ENCODE measurements at regions not wholly inside any gene's neighbourhood (a gene's known extent, or its start where the extent isn't known, plus 50 kb on each side); places are given as distances from the start of the nearest gene placed in this dataset.

- TF ChIP-seq CTCF (conservative IDR thresholded peaks at IDR 0.05; ENCODE audit: low read depth, low read length) = no peak
- H3K4me3 ChIP-seq (ENCODE audit: low read length) = no peak overlapping the region
- DNase-seq (ENCODE audit: low read depth) = no peak
Measured at GRCh38 chr7:34207810-34208209, 302.5 kb downstream of the BMPER start.

- no peak overlapping the region for H3K4me3 ChIP-seq (ENCODE audit: low read length)
- DNase-seq (ENCODE audit: low read depth) = no peak
- no peak for TF ChIP-seq CTCF (conservative IDR thresholded peaks at IDR 0.05; ENCODE audit: low read depth, low read length)
Measured at GRCh38 chr7:34208878-34209621, 303.7 kb downstream of the BMPER start.

DNA sequence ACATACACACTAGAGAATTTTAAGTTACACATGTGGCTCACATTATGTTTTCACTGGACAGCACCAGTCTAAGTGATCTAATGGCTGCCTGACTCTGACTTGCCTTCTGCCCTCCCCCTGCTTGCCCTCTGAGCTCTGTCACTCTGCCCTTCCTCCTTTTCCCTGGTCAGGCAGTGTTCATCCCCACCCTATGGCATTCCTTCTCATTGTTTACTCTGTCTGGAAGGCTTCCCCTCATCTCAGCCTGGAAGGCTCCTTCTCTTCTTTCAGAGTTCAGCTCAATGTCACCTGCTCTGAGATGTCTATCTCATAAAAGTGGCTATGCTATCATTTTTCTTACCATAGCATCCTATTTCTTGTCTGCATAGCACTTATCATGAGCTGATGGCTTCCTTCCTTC is 305.7 kb downstream of the BMPER start:
- TF ChIP-seq CTCF (conservative IDR thresholded peaks at IDR 0.05; ENCODE audit: low read depth, low read length) = no peak
- no peak overlapping the region for H3K4me3 ChIP-seq (ENCODE audit: low read length)
- DNase-seq (ENCODE audit: low read depth) = no peak

DNA sequence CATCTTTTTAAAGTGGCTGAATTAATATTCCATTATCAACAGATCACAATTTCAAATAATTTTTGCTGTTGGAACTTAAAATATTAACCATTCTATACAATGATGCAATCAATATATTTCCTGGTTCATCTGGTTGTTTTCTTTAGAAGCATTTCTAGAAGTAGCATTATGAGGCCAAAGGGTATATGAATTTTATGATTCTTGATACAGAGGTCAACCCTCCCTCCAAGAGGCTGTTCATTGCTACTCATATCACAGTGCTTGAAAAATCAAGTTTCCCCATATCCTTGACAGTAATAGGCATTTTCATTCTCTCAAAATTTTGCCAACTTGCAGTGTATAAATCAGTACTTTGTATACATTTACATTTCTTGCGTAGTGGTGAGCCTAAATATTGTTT is 312.6 kb downstream of the BMPER start:
- TF ChIP-seq CTCF (conservative IDR thresholded peaks at IDR 0.05; ENCODE audit: low read depth, low read length) = no peak
- no peak for DNase-seq (ENCODE audit: low read depth)
- H3K4me3 ChIP-seq (ENCODE audit: low read length) = no peak overlapping the region

DNA sequence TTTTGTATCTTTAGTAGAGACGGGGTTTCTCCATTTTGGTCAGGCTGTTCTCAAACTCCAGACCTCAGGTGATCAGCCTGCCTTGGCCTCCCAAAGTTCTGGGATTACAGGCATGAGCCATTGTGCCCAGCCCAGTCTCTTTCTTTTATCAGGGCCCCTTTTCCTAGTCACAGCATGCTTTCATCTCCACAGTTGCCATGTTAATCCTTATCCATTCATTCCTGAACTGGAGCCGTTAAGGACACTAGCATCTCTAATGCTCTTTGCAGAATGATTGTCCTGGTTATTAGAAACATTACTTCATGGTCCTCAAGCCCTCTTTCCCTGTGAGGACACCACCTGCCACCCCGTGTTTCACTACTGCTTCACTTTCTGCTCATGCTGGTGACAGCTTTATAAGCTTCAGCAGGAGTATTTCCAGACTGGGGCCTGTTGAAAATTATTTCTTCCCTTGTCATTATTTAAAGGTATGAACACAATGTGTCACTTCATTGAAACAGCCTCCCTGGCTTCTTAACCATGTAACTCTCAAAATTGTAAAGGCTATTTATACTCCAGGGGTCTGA is 313.9 kb downstream of the BMPER start:
- TF ChIP-seq CTCF (conservative IDR thresholded peaks at IDR 0.05; ENCODE audit: low read depth, low read length) = no peak
- no peak for DNase-seq (ENCODE audit: low read depth)
- H3K4me3 ChIP-seq (ENCODE audit: low read length) = no peak overlapping the region

DNA sequence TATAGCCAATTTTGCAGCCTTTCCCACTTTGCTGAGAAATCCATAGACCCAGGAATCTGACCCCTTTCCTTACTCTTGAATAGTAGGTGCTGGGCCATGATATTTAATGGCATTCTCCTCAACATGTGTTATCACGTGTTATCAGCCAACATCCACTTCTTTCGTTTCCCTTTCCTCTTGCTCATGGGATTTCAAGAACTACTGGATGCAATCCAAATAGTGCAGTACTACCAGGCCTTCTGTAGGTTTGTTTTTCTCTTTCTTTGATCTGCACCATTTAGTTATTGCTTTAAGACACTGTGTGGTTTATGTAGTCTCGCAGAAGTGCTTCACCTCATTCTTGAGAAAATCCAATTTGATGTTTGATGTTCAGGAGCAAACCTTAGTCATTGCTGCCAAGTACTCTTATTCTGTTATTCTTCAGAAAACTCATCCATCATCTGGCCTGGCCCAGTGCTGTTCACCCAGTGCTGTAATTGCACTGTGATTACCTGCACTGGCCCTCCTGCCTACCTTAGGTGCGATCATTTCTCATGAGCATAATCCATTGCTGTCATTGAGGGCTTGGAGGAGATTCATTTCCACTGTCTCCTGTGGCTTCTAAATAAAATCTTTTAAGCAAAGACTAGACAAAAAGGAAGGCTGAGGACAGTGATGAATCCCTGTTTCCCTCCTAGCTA is 315.3 kb downstream of the BMPER start:
- DNase-seq (ENCODE audit: low read depth) = no peak
- no peak overlapping the region for H3K4me3 ChIP-seq (ENCODE audit: low read length)
- TF ChIP-seq CTCF (conservative IDR thresholded peaks at IDR 0.05; ENCODE audit: low read depth, low read length) = no peak

- no peak overlapping the region for H3K4me3 ChIP-seq (ENCODE audit: low read length)
- TF ChIP-seq CTCF (conservative IDR thresholded peaks at IDR 0.05; ENCODE audit: low read depth, low read length) = no peak
- DNase-seq (ENCODE audit: low read depth) = no peak
Measured at GRCh38 chr7:34222316-34222715, 317.0 kb downstream of the BMPER start.

Data from retinal pigment epithelial cell (primary cell).